Ectodermal cell (in vitro differentiated cells): ENCODE measurements at regions not wholly inside any gene's neighbourhood (a gene's known extent, or its start where the extent isn't known, plus 50 kb on each side); places are given as distances from the start of the nearest gene placed in this dataset.

Experiments used
- H3K27ac ChIP-seq: 2 replicates; pipeline ENCODE4 v1.7.0; 2013; ENCODE audit warnings: mild to moderate bottlenecking, low read depth, low read length; ENCODE audit not compliant: insufficient read depth, poor library complexity, severe bottlenecking
- H3K27me3 ChIP-seq: 2 replicates; pipeline ENCODE4 v1.7.0; 2013; ENCODE audit warnings: mild to moderate bottlenecking, low read length; ENCODE audit not compliant: insufficient read depth, control insufficient read depth, poor library complexity, severe bottlenecking
- H3K36me3 ChIP-seq: one replicate; pipeline ENCODE4 v1.7.0; 2013; ENCODE audit warnings: low read length; ENCODE audit not compliant: control insufficient read depth, insufficient read depth
- H3K4me1 ChIP-seq: one replicate; pipeline ENCODE4 v1.7.0; 2013; ENCODE audit warnings: low read length; ENCODE audit not compliant: control insufficient read depth, insufficient read depth
- H3K4me3 ChIP-seq: 2 replicates; pipeline ENCODE4 v1.7.0; 2013; ENCODE audit warnings: low read depth, low read length, control low read depth; ENCODE audit not compliant: insufficient read depth
- H3K9me3 ChIP-seq: 2 replicates; pipeline ENCODE4 v1.7.0; 2013; ENCODE audit warnings: mild to moderate bottlenecking, low read length, moderate library complexity; ENCODE audit not compliant: control insufficient read depth
- WGBS, 2 experiments: methylation state at CpG; one replicate each; pipeline ENCODE4 v1.1.7; 2013; ENCODE audit warnings: missing lambda C conversion rate in 2 of 2; 5-methylcytosine and 5-hydroxymethylcytosine counted together

GRCh38 chr7:93830141-93830925 is 60.2 kb downstream of the TFPI2 start:
- Histone ChIP-seq H3K4me3 (no peak overlapping the region), H3K9me3 (no peaks in the 10 kb centered on the region), H3K4me1 (no peaks in the 10 kb centered on the region), H3K36me3 (no peaks in the 10 kb centered on the region), H3K27me3 (no peaks in the 10 kb centered on the region), H3K27ac (no peak overlapping the region)
- 92 to 100% methylated on average over 1 of the region's 1 CpG for WGBS, 2 experiments

GRCh38 chr7:93828260-93828659 is 62.3 kb downstream of the TFPI2 start:
- Histone ChIP-seq H3K9me3 (no peaks in the 10 kb centered on the region), H3K4me1 (no peaks in the 10 kb centered on the region), H3K4me3 (no peak overlapping the region), H3K27me3 (no peaks in the 10 kb centered on the region), H3K36me3 (no peaks in the 10 kb centered on the region), H3K27ac (no peak overlapping the region)
- WGBS, 2 experiments: 94% methylated on average over 2 to 3 of the region's 5 CpGs

GRCh38 chr7:93823621-93824020 is 66.9 kb downstream of the TFPI2 start:
- no peaks in the 10 kb centered on the region for H3K4me1 ChIP-seq
- 93 to 100% methylated on average over 1 of the region's 1 CpG for WGBS, 2 experiments
- H3K9me3 ChIP-seq: no peaks in the 10 kb centered on the region
- no peaks in the 10 kb centered on the region for H3K27me3 ChIP-seq
- no peak overlapping the region for H3K4me3 ChIP-seq
- H3K27ac ChIP-seq: no peak overlapping the region
- H3K36me3 ChIP-seq: no peaks in the 10 kb centered on the region

GRCh38 chr7:93821463-93821862 is 69.1 kb downstream of the TFPI2 start:
- Histone ChIP-seq H3K27ac (no peak overlapping the region), H3K9me3 (no peaks in the 10 kb centered on the region), H3K4me3 (no peak overlapping the region), H3K36me3 (no peaks in the 10 kb centered on the region), H3K4me1 (peaks cover 12% of the 10 kb centered on the region), H3K27me3 (no peaks in the 10 kb centered on the region)
- WGBS, 2 experiments: 44 to 57% methylated on average over 1 of the region's 1 CpG

GRCh38 chr7:93819699-93820098 is 70.9 kb downstream of the TFPI2 start:
- H3K36me3 ChIP-seq: no peaks in the 10 kb centered on the region
- WGBS, 2 experiments: 97 to 100% methylated on average over 2 of the region's 7 CpGs
- no peak overlapping the region for H3K4me3 ChIP-seq
- H3K27me3 ChIP-seq: no peaks in the 10 kb centered on the region
- H3K4me1 ChIP-seq: peaks cover 20% of the 10 kb centered on the region
- no peak overlapping the region for H3K27ac ChIP-seq
- no peaks in the 10 kb centered on the region for H3K9me3 ChIP-seq

GRCh38 chr7:93817526-93817925 is 73.0 kb downstream of the TFPI2 start:
- WGBS, 2 experiments: 38 to 44% methylated on average over 1 of the region's 1 CpG
- Histone ChIP-seq H3K9me3 (no peaks in the 10 kb centered on the region), H3K27me3 (no peaks in the 10 kb centered on the region), H3K36me3 (no peaks in the 10 kb centered on the region), H3K4me3 (no peak overlapping the region), H3K27ac (no peak overlapping the region), H3K4me1 (peaks cover 20% of the 10 kb centered on the region)

- H3K27me3 ChIP-seq: no peaks in the 10 kb centered on the region
- no peaks in the 10 kb centered on the region for H3K36me3 ChIP-seq
- peak overlapping the region; percentile 56 for H3K27ac ChIP-seq
- no peaks in the 10 kb centered on the region for H3K9me3 ChIP-seq
- H3K4me3 ChIP-seq: no peak overlapping the region
- peaks cover 20% of the 10 kb centered on the region for H3K4me1 ChIP-seq
Observed at GRCh38 chr7:93817004-93817403, 73.5 kb downstream of the TFPI2 start.

- Histone ChIP-seq H3K4me1 (peaks cover 20% of the 10 kb centered on the region), H3K36me3 (no peaks in the 10 kb centered on the region), H3K27ac (no peak overlapping the region), H3K9me3 (no peaks in the 10 kb centered on the region), H3K27me3 (no peaks in the 10 kb centered on the region), H3K4me3 (no peak overlapping the region)
- 91 to 100% methylated on average over 1 of the region's 1 CpG for WGBS, 2 experiments
Observed at GRCh38 chr7:93813514-93813913, 77.0 kb downstream of the TFPI2 start.

- no peak overlapping the region for H3K4me3 ChIP-seq
- no peaks in the 10 kb centered on the region for H3K9me3 ChIP-seq
- no peak overlapping the region for H3K27ac ChIP-seq
- no peaks in the 10 kb centered on the region for H3K27me3 ChIP-seq
- H3K36me3 ChIP-seq: no peaks in the 10 kb centered on the region
- H3K4me1 ChIP-seq: peaks cover 13% of the 10 kb centered on the region
- WGBS, 2 experiments: 92 to 97% methylated on average over 4 of the region's 4 CpGs
Observed at GRCh38 chr7:93812061-93812460, 78.5 kb downstream of the TFPI2 start.

- no peak overlapping the region for H3K4me3 ChIP-seq
- no peaks in the 10 kb centered on the region for H3K36me3 ChIP-seq
- H3K9me3 ChIP-seq: no peaks in the 10 kb centered on the region
- H3K27me3 ChIP-seq: no peaks in the 10 kb centered on the region
- H3K27ac ChIP-seq: no peak overlapping the region
- peaks cover 5% of the 10 kb centered on the region for H3K4me1 ChIP-seq
Observed at GRCh38 chr7:93811198-93811597, 79.4 kb downstream of the TFPI2 start.

GRCh38 chr7:93810561-93810960 is 80.0 kb downstream of the TFPI2 start:
- Histone ChIP-seq H3K27me3 (no peaks in the 10 kb centered on the region), H3K27ac (no peak overlapping the region), H3K9me3 (no peaks in the 10 kb centered on the region)

More at GRCh38 chr7:93810561-93810960, 80.0 kb downstream of the TFPI2 start:
- H3K4me1 ChIP-seq: no peaks in the 10 kb centered on the region
- no peaks in the 10 kb centered on the region for H3K36me3 ChIP-seq
- H3K4me3 ChIP-seq: no peak overlapping the region
